ENCODE measurements at regions not wholly inside any gene's neighbourhood (a gene's known extent, or its start where the extent isn't known, plus 50 kb on each side); places are given as distances from the start of the nearest gene placed in this dataset.

- Histone ChIP-seq H3K9me3 (ENCODE audit: control insufficient read depth in 3 of 3, low read length in 3 of 3) (no peaks in the 10 kb centered on the region), H3K27me3 (ENCODE audit: control insufficient read depth in 3 of 3, insufficient read depth in 3 of 3, low read length in 3 of 3) (no peaks in the 10 kb centered on the region), H3K27ac (ENCODE audit: low read depth, low read length) (no peak overlapping the region), H3K4me1 (ENCODE audit: control insufficient read depth in 3 of 3, insufficient read depth in 3 of 3, low read length in 3 of 3) (no peaks in the 10 kb centered on the region), H3K36me3 (ENCODE audit: control insufficient read depth in 3 of 3, insufficient read depth in 3 of 3, low read length in 3 of 3) (no peaks in the 10 kb centered on the region), H3K9ac (ENCODE audit: low read depth in 1 of 3, low read length in 3 of 3) (no peak overlapping the region), H3K4me3 (ENCODE audit: low read length in 3 of 3) (no peak overlapping the region)
Measured at GRCh38 chr18:51643483-51643882, 446.0 kb upstream of the MEX3C start.

GRCh38 chr18:51645607-51646006, 448.1 kb upstream of the MEX3C start:
- H3K36me3 ChIP-seq (ENCODE audit: control insufficient read depth in 3 of 3, insufficient read depth in 3 of 3, low read length in 3 of 3) = no peaks in the 10 kb centered on the region
- no peak overlapping the region for H3K4me3 ChIP-seq (ENCODE audit: low read length in 3 of 3)
- H3K4me1 ChIP-seq (ENCODE audit: control insufficient read depth in 3 of 3, insufficient read depth in 3 of 3, low read length in 3 of 3) = no peaks in the 10 kb centered on the region
- H3K27ac ChIP-seq (ENCODE audit: low read depth, low read length) = no peak overlapping the region
- H3K9ac ChIP-seq (ENCODE audit: low read depth in 1 of 3, low read length in 3 of 3) = no peak overlapping the region
- H3K9me3 ChIP-seq (ENCODE audit: control insufficient read depth in 3 of 3, low read length in 3 of 3) = no peaks in the 10 kb centered on the region
- no peaks in the 10 kb centered on the region for H3K27me3 ChIP-seq (ENCODE audit: control insufficient read depth in 3 of 3, insufficient read depth in 3 of 3, low read length in 3 of 3)

GRCh38 chr18:51647346-51647745, 449.9 kb upstream of the MEX3C start:
- Histone ChIP-seq H3K36me3 (ENCODE audit: control insufficient read depth in 3 of 3, insufficient read depth in 3 of 3, low read length in 3 of 3) (no peaks in the 10 kb centered on the region), H3K9me3 (ENCODE audit: control insufficient read depth in 3 of 3, low read length in 3 of 3) (no peaks in the 10 kb centered on the region), H3K9ac (ENCODE audit: low read depth in 1 of 3, low read length in 3 of 3) (no peak overlapping the region), H3K4me3 (ENCODE audit: low read length in 3 of 3) (no peak overlapping the region), H3K4me1 (ENCODE audit: control insufficient read depth in 3 of 3, insufficient read depth in 3 of 3, low read length in 3 of 3) (no peaks in the 10 kb centered on the region), H3K27ac (ENCODE audit: low read depth, low read length) (no peak overlapping the region), H3K27me3 (ENCODE audit: control insufficient read depth in 3 of 3, insufficient read depth in 3 of 3, low read length in 3 of 3) (no peaks in the 10 kb centered on the region)

- no peak overlapping the region for H3K4me3 ChIP-seq (ENCODE audit: low read length in 3 of 3)
- H3K27me3 ChIP-seq (ENCODE audit: control insufficient read depth in 3 of 3, insufficient read depth in 3 of 3, low read length in 3 of 3) = no peaks in the 10 kb centered on the region
- H3K27ac ChIP-seq (ENCODE audit: low read depth, low read length) = no peak overlapping the region
- no peak overlapping the region for H3K9ac ChIP-seq (ENCODE audit: low read depth in 1 of 3, low read length in 3 of 3)
- H3K36me3 ChIP-seq (ENCODE audit: control insufficient read depth in 3 of 3, insufficient read depth in 3 of 3, low read length in 3 of 3) = no peaks in the 10 kb centered on the region
- H3K9me3 ChIP-seq (ENCODE audit: control insufficient read depth in 3 of 3, low read length in 3 of 3) = no peaks in the 10 kb centered on the region
- no peaks in the 10 kb centered on the region for H3K4me1 ChIP-seq (ENCODE audit: control insufficient read depth in 3 of 3, insufficient read depth in 3 of 3, low read length in 3 of 3)
Measured at GRCh38 chr18:51647942-51648341, 450.5 kb upstream of the MEX3C start.

GRCh38 chr18:51649796-51650195, 452.3 kb upstream of the MEX3C start:
- no peaks in the 10 kb centered on the region for H3K27me3 ChIP-seq (ENCODE audit: control insufficient read depth in 3 of 3, insufficient read depth in 3 of 3, low read length in 3 of 3)
- H3K4me1 ChIP-seq (ENCODE audit: control insufficient read depth in 3 of 3, insufficient read depth in 3 of 3, low read length in 3 of 3) = no peaks in the 10 kb centered on the region
- H3K9me3 ChIP-seq (ENCODE audit: control insufficient read depth in 3 of 3, low read length in 3 of 3) = no peaks in the 10 kb centered on the region
- no peaks in the 10 kb centered on the region for H3K36me3 ChIP-seq (ENCODE audit: control insufficient read depth in 3 of 3, insufficient read depth in 3 of 3, low read length in 3 of 3)
- no peak overlapping the region for H3K27ac ChIP-seq (ENCODE audit: low read depth, low read length)
- no peak overlapping the region for H3K9ac ChIP-seq (ENCODE audit: low read depth in 1 of 3, low read length in 3 of 3)
- no peak overlapping the region for H3K4me3 ChIP-seq (ENCODE audit: low read length in 3 of 3)

GRCh38 chr18:51651761-51652160, 454.3 kb upstream of the MEX3C start:
- H3K27me3 ChIP-seq (ENCODE audit: control insufficient read depth in 3 of 3, insufficient read depth in 3 of 3, low read length in 3 of 3) = no peaks in the 10 kb centered on the region
- H3K4me3 ChIP-seq (ENCODE audit: low read length in 3 of 3) = no peak overlapping the region

GRCh38 chr18:51653507-51654213, 456.2 kb upstream of the MEX3C start:
- Histone ChIP-seq H3K9me3 (ENCODE audit: control insufficient read depth in 3 of 3, low read length in 3 of 3) (no peaks in the 10 kb centered on the region), H3K4me1 (ENCODE audit: control insufficient read depth in 3 of 3, insufficient read depth in 3 of 3, low read length in 3 of 3) (no peaks in the 10 kb centered on the region), H3K36me3 (ENCODE audit: control insufficient read depth in 3 of 3, insufficient read depth in 3 of 3, low read length in 3 of 3) (no peaks in the 10 kb centered on the region), H3K27me3 (ENCODE audit: control insufficient read depth in 3 of 3, insufficient read depth in 3 of 3, low read length in 3 of 3) (no peaks in the 10 kb centered on the region), H3K4me3 (ENCODE audit: low read length in 3 of 3) (no peak overlapping the region), H3K9ac (ENCODE audit: low read depth in 1 of 3, low read length in 3 of 3) (no peak overlapping the region), H3K27ac (ENCODE audit: low read depth, low read length) (no peak overlapping the region)

More at GRCh38 chr18:51651761-51652160, 454.3 kb upstream of the MEX3C start:
- no peak overlapping the region for H3K9ac ChIP-seq (ENCODE audit: low read depth in 1 of 3, low read length in 3 of 3)
- H3K9me3 ChIP-seq (ENCODE audit: control insufficient read depth in 3 of 3, low read length in 3 of 3) = no peaks in the 10 kb centered on the region
- no peaks in the 10 kb centered on the region for H3K36me3 ChIP-seq (ENCODE audit: control insufficient read depth in 3 of 3, insufficient read depth in 3 of 3, low read length in 3 of 3)
- no peak overlapping the region for H3K27ac ChIP-seq (ENCODE audit: low read depth, low read length)
- no peaks in the 10 kb centered on the region for H3K4me1 ChIP-seq (ENCODE audit: control insufficient read depth in 3 of 3, insufficient read depth in 3 of 3, low read length in 3 of 3)

GRCh38 chr18:51654488-51655326, 457.2 kb upstream of the MEX3C start:
- Histone ChIP-seq H3K9me3 (ENCODE audit: control insufficient read depth in 3 of 3, low read length in 3 of 3) (no peaks in the 10 kb centered on the region), H3K27me3 (ENCODE audit: control insufficient read depth in 3 of 3, insufficient read depth in 3 of 3, low read length in 3 of 3) (peaks cover 0 to under 1% (median 0%) of the 10 kb centered on the region in 3 donors)

GRCh38 chr18:51655327-51655698, 457.8 kb upstream of the MEX3C start:
- H3K4me1 ChIP-seq (ENCODE audit: control insufficient read depth in 3 of 3, insufficient read depth in 3 of 3, low read length in 3 of 3) = no peaks in the 10 kb centered on the region
- H3K27ac ChIP-seq (ENCODE audit: low read depth, low read length) = no peak overlapping the region
- no peak overlapping the region for H3K4me3 ChIP-seq (ENCODE audit: low read length in 3 of 3)
- H3K27me3 ChIP-seq (ENCODE audit: control insufficient read depth in 3 of 3, insufficient read depth in 3 of 3, low read length in 3 of 3) = peaks cover 0 to 4% (median 0%) of the 10 kb centered on the region in 3 donors
- no peaks in the 10 kb centered on the region for H3K9me3 ChIP-seq (ENCODE audit: control insufficient read depth in 3 of 3, low read length in 3 of 3)
- no peaks in the 10 kb centered on the region for H3K36me3 ChIP-seq (ENCODE audit: control insufficient read depth in 3 of 3, insufficient read depth in 3 of 3, low read length in 3 of 3)
- no peak overlapping the region for H3K9ac ChIP-seq (ENCODE audit: low read depth in 1 of 3, low read length in 3 of 3)

More at GRCh38 chr18:51654488-51655326, 457.2 kb upstream of the MEX3C start:
- H3K9ac ChIP-seq (ENCODE audit: low read depth in 1 of 3, low read length in 3 of 3) = no peak overlapping the region
- H3K4me3 ChIP-seq (ENCODE audit: low read length in 3 of 3) = no peak overlapping the region
- no peaks in the 10 kb centered on the region for H3K4me1 ChIP-seq (ENCODE audit: control insufficient read depth in 3 of 3, insufficient read depth in 3 of 3, low read length in 3 of 3)
- H3K36me3 ChIP-seq (ENCODE audit: control insufficient read depth in 3 of 3, insufficient read depth in 3 of 3, low read length in 3 of 3) = no peaks in the 10 kb centered on the region
- H3K27ac ChIP-seq (ENCODE audit: low read depth, low read length) = no peak overlapping the region

- no peak overlapping the region for H3K9ac ChIP-seq (ENCODE audit: low read depth in 1 of 3, low read length in 3 of 3)
- peaks cover 0 to 4% (median 0%) of the 10 kb centered on the region in 3 donors for H3K27me3 ChIP-seq (ENCODE audit: control insufficient read depth in 3 of 3, insufficient read depth in 3 of 3, low read length in 3 of 3)
- H3K36me3 ChIP-seq (ENCODE audit: control insufficient read depth in 3 of 3, insufficient read depth in 3 of 3, low read length in 3 of 3) = no peaks in the 10 kb centered on the region
- H3K4me3 ChIP-seq (ENCODE audit: low read length in 3 of 3) = no peak overlapping the region
- H3K27ac ChIP-seq (ENCODE audit: low read depth, low read length) = no peak overlapping the region
- no peaks in the 10 kb centered on the region for H3K9me3 ChIP-seq (ENCODE audit: control insufficient read depth in 3 of 3, low read length in 3 of 3)
- H3K4me1 ChIP-seq (ENCODE audit: control insufficient read depth in 3 of 3, insufficient read depth in 3 of 3, low read length in 3 of 3) = no peaks in the 10 kb centered on the region
Measured at GRCh38 chr18:51656249-51656648, 458.8 kb upstream of the MEX3C start.
